ENCODE measurements at regions not wholly inside any gene's neighbourhood (a gene's known extent, or its start where the extent isn't known, plus 50 kb on each side); places are given as distances from the start of the nearest gene placed in this dataset.

- Histone ChIP-seq H3K14ac (ENCODE audit: low read length) (no peak overlapping the region), H4K91ac (ENCODE audit: low read depth, low read length, poor library complexity) (no peak overlapping the region), H4K8ac (ENCODE audit: low read depth, low read length) (no peak overlapping the region), H3K4me2 (ENCODE audit: insufficient read depth, low read length, poor library complexity, severe bottlenecking) (no peak overlapping the region), H3K36me3 (replicated peaks in 1 of 2; ENCODE audit: control insufficient read depth in 2 of 2, insufficient read depth in 2 of 2, low read length in 2 of 2) (no peaks in the 10 kb centered on the region), H2BK5ac (ENCODE audit: low read length) (no peak overlapping the region), H2AK5ac (ENCODE audit: low read depth, low read length) (no peak overlapping the region), H2BK15ac (ENCODE audit: low read length) (no peak overlapping the region), H3K4me3 (ENCODE audit: low read length in 2 of 2) (no peak overlapping the region), H3K9ac (ENCODE audit: low read depth, low read length, poor library complexity) (no peak overlapping the region), H2BK120ac (ENCODE audit: low read depth, low read length) (no peak overlapping the region), H3K27me3 (ENCODE audit: control insufficient read depth in 3 of 3, insufficient read depth in 3 of 3, low read depth in 1 of 3, low read length in 3 of 3) (no peaks in the 10 kb centered on the region), H3K79me1 (ENCODE audit: low read depth, low read length) (no peaks in the 10 kb centered on the region), H3K9me3 (replicated peaks in 1 of 2; ENCODE audit: control insufficient read depth in 2 of 2, insufficient read depth in 1 of 2, low read depth in 1 of 2, low read length in 2 of 2) (no peaks in the 10 kb centered on the region), H3K4ac (ENCODE audit: low read length) (no peak overlapping the region), H2BK12ac (ENCODE audit: low read length) (no peak overlapping the region), H2AFZ (ENCODE audit: low read length) (no peak overlapping the region), H3K18ac (ENCODE audit: low read length) (no peak overlapping the region), H3K23ac (ENCODE audit: low read depth, low read length, poor library complexity) (no peak overlapping the region), H3K4me1 (ENCODE audit: control insufficient read depth in 2 of 2, insufficient read depth in 1 of 2, low read depth in 1 of 2, low read length in 2 of 2) (peaks cover 0 to 18% of the 10 kb centered on the region in 2 donors), H3K27ac (replicated peaks; ENCODE audit: low read length) (no peak overlapping the region)
- WGBS, 2 donors (ENCODE audit: extremely low coverage in 2 of 2, insufficient read length in 2 of 2, insufficient replicate concordance in 1 of 2): no CpG with 5 or more reads among the region's 1 CpG
- DNase-seq (ENCODE audit: low spot score): no peak
These were observed 282.7 kb upstream of the FZD8 start for GRCh38 chr10:35924759-35925158.

- Histone ChIP-seq H3K9me3 (replicated peaks in 1 of 2; ENCODE audit: control insufficient read depth in 2 of 2, insufficient read depth in 1 of 2, low read depth in 1 of 2, low read length in 2 of 2) (no peaks in the 10 kb centered on the region), H2BK15ac (ENCODE audit: low read length) (no peak overlapping the region), H2BK5ac (ENCODE audit: low read length) (no peak overlapping the region), H3K79me1 (ENCODE audit: low read depth, low read length) (no peaks in the 10 kb centered on the region), H3K36me3 (replicated peaks in 1 of 2; ENCODE audit: control insufficient read depth in 2 of 2, insufficient read depth in 2 of 2, low read length in 2 of 2) (no peaks in the 10 kb centered on the region), H3K4me1 (ENCODE audit: control insufficient read depth in 2 of 2, insufficient read depth in 1 of 2, low read depth in 1 of 2, low read length in 2 of 2) (peaks cover 0 to 18% of the 10 kb centered on the region in 2 donors), H2AFZ (ENCODE audit: low read length) (no peak overlapping the region), H3K4me2 (ENCODE audit: insufficient read depth, low read length, poor library complexity, severe bottlenecking) (no peak overlapping the region), H3K27me3 (ENCODE audit: control insufficient read depth in 3 of 3, insufficient read depth in 3 of 3, low read depth in 1 of 3, low read length in 3 of 3) (no peaks in the 10 kb centered on the region), H3K4me3 (ENCODE audit: low read length in 2 of 2) (no peak overlapping the region), H3K4ac (ENCODE audit: low read length) (no peak overlapping the region), H2AK5ac (ENCODE audit: low read depth, low read length) (no peak overlapping the region), H2BK12ac (ENCODE audit: low read length) (no peak overlapping the region), H3K14ac (ENCODE audit: low read length) (no peak overlapping the region), H4K8ac (ENCODE audit: low read depth, low read length) (no peak overlapping the region), H4K91ac (ENCODE audit: low read depth, low read length, poor library complexity) (no peak overlapping the region), H3K18ac (ENCODE audit: low read length) (no peak overlapping the region), H3K9ac (ENCODE audit: low read depth, low read length, poor library complexity) (no peak overlapping the region), H2BK120ac (ENCODE audit: low read depth, low read length) (no peak overlapping the region), H3K23ac (ENCODE audit: low read depth, low read length, poor library complexity) (no peak overlapping the region), H3K27ac (replicated peaks; ENCODE audit: low read length) (no peak overlapping the region)
- DNase-seq (ENCODE audit: low spot score): no peak
- WGBS, 2 donors (ENCODE audit: extremely low coverage in 2 of 2, insufficient read length in 2 of 2, insufficient replicate concordance in 1 of 2): no CpG with 5 or more reads among the region's 4 CpGs
These were observed 280.9 kb upstream of the FZD8 start for GRCh38 chr10:35922876-35923600.

GRCh38 chr10:35921866-35922350 is 279.8 kb upstream of the FZD8 start:
- H3K23ac ChIP-seq (ENCODE audit: low read depth, low read length, poor library complexity): no peak overlapping the region
- no peak overlapping the region for H3K14ac ChIP-seq (ENCODE audit: low read length)
- H3K36me3 ChIP-seq (replicated peaks in 1 of 2; ENCODE audit: control insufficient read depth in 2 of 2, insufficient read depth in 2 of 2, low read length in 2 of 2): no peaks in the 10 kb centered on the region
- H2BK15ac ChIP-seq (ENCODE audit: low read length): no peak overlapping the region
- H3K27me3 ChIP-seq (ENCODE audit: control insufficient read depth in 3 of 3, insufficient read depth in 3 of 3, low read depth in 1 of 3, low read length in 3 of 3): no peaks in the 10 kb centered on the region
- no peak overlapping the region for H3K9ac ChIP-seq (ENCODE audit: low read depth, low read length, poor library complexity)
- no peak for DNase-seq (ENCODE audit: low spot score)
- no peak overlapping the region for H2BK120ac ChIP-seq (ENCODE audit: low read depth, low read length)
- no CpG with 5 or more reads among the region's 13 CpGs for WGBS, 2 donors (ENCODE audit: extremely low coverage in 2 of 2, insufficient read length in 2 of 2, insufficient replicate concordance in 1 of 2)
- no peaks in the 10 kb centered on the region for H3K79me1 ChIP-seq (ENCODE audit: low read depth, low read length)
- no peak overlapping the region for H4K8ac ChIP-seq (ENCODE audit: low read depth, low read length)
- H2BK12ac ChIP-seq (ENCODE audit: low read length): no peak overlapping the region
- no peak overlapping the region for H3K4me2 ChIP-seq (ENCODE audit: insufficient read depth, low read length, poor library complexity, severe bottlenecking)
- no peaks in the 10 kb centered on the region for H3K9me3 ChIP-seq (replicated peaks in 1 of 2; ENCODE audit: control insufficient read depth in 2 of 2, insufficient read depth in 1 of 2, low read depth in 1 of 2, low read length in 2 of 2)
- H4K91ac ChIP-seq (ENCODE audit: low read depth, low read length, poor library complexity): no peak overlapping the region
- H3K27ac ChIP-seq (replicated peaks; ENCODE audit: low read length): no peak overlapping the region
- no peak overlapping the region for H3K4me3 ChIP-seq (ENCODE audit: low read length in 2 of 2)
- peaks cover 0 to 13% of the 10 kb centered on the region in 2 donors for H3K4me1 ChIP-seq (ENCODE audit: control insufficient read depth in 2 of 2, insufficient read depth in 1 of 2, low read depth in 1 of 2, low read length in 2 of 2)
- H3K18ac ChIP-seq (ENCODE audit: low read length): no peak overlapping the region
- H2BK5ac ChIP-seq (ENCODE audit: low read length): no peak overlapping the region
- H2AFZ ChIP-seq (ENCODE audit: low read length): no peak overlapping the region
- no peak overlapping the region for H2AK5ac ChIP-seq (ENCODE audit: low read depth, low read length)
- H3K4ac ChIP-seq (ENCODE audit: low read length): no peak overlapping the region

DNA sequence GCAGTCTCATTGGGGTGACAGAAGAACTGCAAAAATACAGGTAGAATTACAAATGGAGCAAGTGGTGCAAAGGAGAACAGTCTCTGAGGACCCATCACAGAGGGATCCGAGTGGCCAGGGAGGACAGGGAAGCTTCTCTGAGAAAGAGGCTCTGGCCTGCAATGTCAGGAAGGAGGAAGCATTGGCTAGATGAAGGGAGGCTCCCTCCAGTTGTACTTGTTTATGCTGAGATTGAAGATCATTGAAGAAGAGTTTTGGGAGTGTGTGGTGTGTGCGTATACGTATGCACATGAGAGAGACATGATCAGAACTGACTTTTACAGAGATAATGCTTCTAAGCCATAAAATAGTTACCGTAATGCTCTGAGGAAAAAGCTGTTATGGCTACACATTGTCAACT is 274.7 kb upstream of the FZD8 start:
- Histone ChIP-seq H2AFZ (ENCODE audit: low read length) (no peak overlapping the region), H3K9ac (ENCODE audit: low read depth, low read length, poor library complexity) (no peak overlapping the region), H2AK5ac (ENCODE audit: low read depth, low read length) (no peak overlapping the region), H3K18ac (ENCODE audit: low read length) (no peak overlapping the region), H3K4me1 (ENCODE audit: control insufficient read depth in 2 of 2, insufficient read depth in 1 of 2, low read depth in 1 of 2, low read length in 2 of 2) (no peaks in the 10 kb centered on the region), H4K8ac (ENCODE audit: low read depth, low read length) (no peak overlapping the region), H3K79me1 (ENCODE audit: low read depth, low read length) (no peaks in the 10 kb centered on the region), H3K4ac (ENCODE audit: low read length) (no peak overlapping the region), H2BK120ac (ENCODE audit: low read depth, low read length) (no peak overlapping the region), H3K4me3 (ENCODE audit: low read length in 2 of 2) (no peak overlapping the region), H2BK5ac (ENCODE audit: low read length) (no peak overlapping the region), H4K91ac (ENCODE audit: low read depth, low read length, poor library complexity) (no peak overlapping the region), H3K9me3 (replicated peaks in 1 of 2; ENCODE audit: control insufficient read depth in 2 of 2, insufficient read depth in 1 of 2, low read depth in 1 of 2, low read length in 2 of 2) (no peaks in the 10 kb centered on the region), H3K14ac (ENCODE audit: low read length) (no peak overlapping the region), H2BK12ac (ENCODE audit: low read length) (no peak overlapping the region), H3K27ac (replicated peaks; ENCODE audit: low read length) (no peak overlapping the region), H3K36me3 (replicated peaks in 1 of 2; ENCODE audit: control insufficient read depth in 2 of 2, insufficient read depth in 2 of 2, low read length in 2 of 2) (no peaks in the 10 kb centered on the region), H3K23ac (ENCODE audit: low read depth, low read length, poor library complexity) (no peak overlapping the region), H3K4me2 (ENCODE audit: insufficient read depth, low read length, poor library complexity, severe bottlenecking) (no peak overlapping the region), H3K27me3 (ENCODE audit: control insufficient read depth in 3 of 3, insufficient read depth in 3 of 3, low read depth in 1 of 3, low read length in 3 of 3) (no peaks in the 10 kb centered on the region), H2BK15ac (ENCODE audit: low read length) (no peak overlapping the region)
- no CpG with 5 or more reads among the region's 4 CpGs for WGBS, 2 donors (ENCODE audit: extremely low coverage in 2 of 2, insufficient read length in 2 of 2, insufficient replicate concordance in 1 of 2)
- no peak for DNase-seq (ENCODE audit: low spot score)

All from neuronal stem cell (in vitro differentiated cells).